Activated CD4-positive, alpha-beta T cell treated with anti-CD3 and anti-CD28 coated beads for 4 hours (primary cell): ENCODE measurements at regions not wholly inside any gene's neighbourhood (a gene's known extent, or its start where the extent isn't known, plus 50 kb on each side); places are given as distances from the start of the nearest gene placed in this dataset.

ENCODE experiments used
- DNase-seq, 2 donors: peaks; one replicate each; pipeline ENCODE4 v3.0.0-alpha.2; 2020

- DNase-seq = no peak
These were observed 73.6 kb upstream of the SALL3 start for GRCh38 chr18:78906066-78906465.

- no peak for DNase-seq
These were observed 71.0 kb upstream of the SALL3 start for GRCh38 chr18:78908462-78909260.

- no peak for DNase-seq
These were observed 67.8 kb upstream of the SALL3 start for GRCh38 chr18:78911751-78912283.

- DNase-seq = no peak
These were observed 67.3 kb upstream of the SALL3 start for GRCh38 chr18:78912336-78912735.

GRCh38 chr18:78912844-78913243 lies 66.8 kb upstream of the SALL3 start:
- no peak for DNase-seq

GRCh38 chr18:78913395-78913794 lies 66.2 kb upstream of the SALL3 start:
- DNase-seq = no peak

GRCh38 chr18:78913830-78914231 lies 65.8 kb upstream of the SALL3 start:
- DNase-seq = no peak

- no peak for DNase-seq
These were observed 65.2 kb upstream of the SALL3 start for GRCh38 chr18:78914249-78914935.

GRCh38 chr18:78915446-78916008 lies 64.1 kb upstream of the SALL3 start:
- no peak for DNase-seq

- DNase-seq = no peak
These were observed 60.9 kb upstream of the SALL3 start for GRCh38 chr18:78918707-78919106.

- no peak for DNase-seq
These were observed 59.7 kb upstream of the SALL3 start for GRCh38 chr18:78919956-78920355.

GRCh38 chr18:78920456-78921138 lies 59.0 kb upstream of the SALL3 start:
- DNase-seq = no peak

GRCh38 chr18:78922856-78923255 lies 56.8 kb upstream of the SALL3 start:
- DNase-seq = no peak

- no peak for DNase-seq
These were observed 55.3 kb upstream of the SALL3 start for GRCh38 chr18:78924301-78924700.

- DNase-seq = no peak
These were observed 54.7 kb upstream of the SALL3 start for GRCh38 chr18:78924786-78925540.

GRCh38 chr18:78925557-78926242 lies 53.9 kb upstream of the SALL3 start:
- DNase-seq = no peak

GRCh38 chr18:78926243-78926615 lies 53.4 kb upstream of the SALL3 start:
- DNase-seq = no peak

- DNase-seq = no peak
These were observed 52.5 kb upstream of the SALL3 start for GRCh38 chr18:78927156-78927555.

- DNase-seq = no peak
These were observed 52.0 kb upstream of the SALL3 start for GRCh38 chr18:78927616-78928015.

- DNase-seq = no peak
These were observed 51.5 kb upstream of the SALL3 start for GRCh38 chr18:78928076-78928475.

- no peak for DNase-seq
These were observed 50.1 kb upstream of the SALL3 start for GRCh38 chr18:78929516-78929915.
